Gastrocnemius medialis (tissue), 4 donors: ENCODE measurements at regions not wholly inside any gene's neighbourhood (a gene's known extent, or its start where the extent isn't known, plus 50 kb on each side); places are given as distances from the start of the nearest gene placed in this dataset.

Experiments
- ATAC-seq, 2 donors: fragments of 150-250 bp; one replicate each; pipeline ENCODE4 v1.9.1; 2016
- DNase-seq, 2 donors: peaks; one replicate each; pipeline ENCODE4 v3.0.0-alpha.2; 2019
- H3K27ac ChIP-seq, 4 donors: fragments of 200-600 bp; sonication (generic); 1 replicate in 1 of 4; 2 replicates in 3 of 4; pipeline ENCODE4 v1.5.1; 2016 to 2018; ENCODE audit warnings: mild to moderate bottlenecking in 2 of 4, moderate library complexity in 1 of 4
- H3K27me3 ChIP-seq, 3 donors: fragments of 200-600 bp; sonication (generic) in 2 of 3; 1 replicate in 1 of 3; 2 replicates in 2 of 3; pipeline versions ENCODE4 v1.5.1 to v1.6.0; 2016 to 2019; ENCODE audit warnings: mild to moderate bottlenecking in 1 of 3, moderate library complexity in 1 of 3
- H3K36me3 ChIP-seq, 2 donors: fragments of 200-600 bp; sonication (generic) in 1 of 2; one replicate each; pipeline ENCODE4 v1.5.1; 2017 to 2018
- H3K4me1 ChIP-seq, 2 donors: fragments of 200-600 bp; sonication (generic) in 1 of 2; one replicate each; pipeline ENCODE4 v1.5.1; 2016 to 2017; ENCODE audit warnings: mild to moderate bottlenecking in 2 of 2
- H3K4me3 ChIP-seq, 4 donors: fragments of 200-600 bp; sonication (generic) in 3 of 4; 1 replicate in 1 of 4; 2 replicates in 3 of 4; pipeline ENCODE4 v1.5.1; 2016 to 2019; ENCODE audit warnings: mild to moderate bottlenecking in 2 of 4
- H3K9me3 ChIP-seq, 3 donors: fragments of 200-600 bp; sonication (generic) in 2 of 3; 1 replicate in 1 of 3; 2 replicates in 2 of 3; pipeline ENCODE4 v1.5.1; 2016 to 2019
- POLR2A ChIP-seq, 2 donors: fragments of 450-650 bp; IDR thresholded peaks; one replicate each; pipeline ENCODE4 v1.6.1; 2017; ENCODE audit warnings: antibody characterized with exemption in 2 of 2, mild to moderate bottlenecking in 2 of 2, moderate library complexity in 2 of 2
- in situ Hi-C, 4 donors: fragments of 200-750 bp; cut with MboI; loops; one replicate each; pipeline versions ENCODE4 v1.15.0 to v1.8.0; 2017; ENCODE audit warnings: low sequenced_read_pairs in 4 of 4
- intact Hi-C: fragments of 100-400 bp; cut with DNase I; formaldehyde crosslinking; loops from one replicate; pipeline ENCODE4 v1.15.1; 2023; ENCODE audit warnings: low total_unique reads
- TF ChIP-seq, protein P1 (sequence below), 5 experiments: fragments of 450-650 bp in 3 of 5; fragments of 200-600 bp in 2 of 5; sonication (generic) in 2 of 5; IDR thresholded peaks in 4 of 5; conservative IDR thresholded peaks in 1 of 5; 1 replicate in 4 of 5; 2 replicates in 1 of 5; pipeline ENCODE4 v1.5.1; 2016 to 2019; ENCODE audit warnings: antibody characterized with exemption in 5 of 5, mild to moderate bottlenecking in 3 of 5, moderate library complexity in 3 of 5

DNA sequence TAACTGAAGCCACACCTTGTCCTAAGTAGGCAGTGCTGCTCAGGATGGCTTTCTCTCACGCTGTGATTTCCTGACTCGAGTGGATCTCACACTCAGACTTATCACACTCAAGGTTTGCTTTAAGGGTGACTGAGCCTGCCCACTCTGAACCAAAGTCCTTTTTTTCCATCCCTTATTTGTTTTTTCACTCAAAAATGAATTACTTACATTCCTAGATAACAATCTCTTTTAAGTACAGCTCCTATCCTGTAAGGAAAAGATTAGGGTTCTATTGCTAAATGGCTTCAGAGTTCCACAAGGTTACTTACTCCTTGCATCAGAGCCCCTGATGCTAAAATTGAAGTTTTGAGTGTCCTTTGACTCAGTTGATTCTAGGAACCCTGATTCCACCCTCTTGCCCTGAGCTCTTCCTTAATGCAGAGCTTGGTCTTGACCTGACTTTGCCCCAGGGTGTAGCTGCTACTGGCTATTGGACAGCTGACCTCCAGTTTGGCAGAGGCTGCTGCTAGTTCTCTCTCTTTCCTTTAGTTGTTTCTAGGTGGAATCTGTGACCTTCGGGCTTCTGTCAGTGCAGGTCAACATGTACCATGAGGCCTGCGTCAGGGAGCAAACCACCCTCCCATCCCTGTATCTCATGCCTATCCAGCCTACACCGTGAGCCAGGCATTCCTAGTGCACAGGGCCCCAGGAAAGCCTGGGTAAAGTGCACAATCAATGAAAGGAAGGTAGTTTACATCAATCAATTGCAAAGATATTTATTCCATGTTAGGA, 80.1 kb upstream of the CD55 start:
- no peaks in the 10 kb centered on the region for H3K36me3 ChIP-seq
- DNase-seq (no peak), ATAC-seq (no peak)
- TF ChIP-seq, protein P1, sequence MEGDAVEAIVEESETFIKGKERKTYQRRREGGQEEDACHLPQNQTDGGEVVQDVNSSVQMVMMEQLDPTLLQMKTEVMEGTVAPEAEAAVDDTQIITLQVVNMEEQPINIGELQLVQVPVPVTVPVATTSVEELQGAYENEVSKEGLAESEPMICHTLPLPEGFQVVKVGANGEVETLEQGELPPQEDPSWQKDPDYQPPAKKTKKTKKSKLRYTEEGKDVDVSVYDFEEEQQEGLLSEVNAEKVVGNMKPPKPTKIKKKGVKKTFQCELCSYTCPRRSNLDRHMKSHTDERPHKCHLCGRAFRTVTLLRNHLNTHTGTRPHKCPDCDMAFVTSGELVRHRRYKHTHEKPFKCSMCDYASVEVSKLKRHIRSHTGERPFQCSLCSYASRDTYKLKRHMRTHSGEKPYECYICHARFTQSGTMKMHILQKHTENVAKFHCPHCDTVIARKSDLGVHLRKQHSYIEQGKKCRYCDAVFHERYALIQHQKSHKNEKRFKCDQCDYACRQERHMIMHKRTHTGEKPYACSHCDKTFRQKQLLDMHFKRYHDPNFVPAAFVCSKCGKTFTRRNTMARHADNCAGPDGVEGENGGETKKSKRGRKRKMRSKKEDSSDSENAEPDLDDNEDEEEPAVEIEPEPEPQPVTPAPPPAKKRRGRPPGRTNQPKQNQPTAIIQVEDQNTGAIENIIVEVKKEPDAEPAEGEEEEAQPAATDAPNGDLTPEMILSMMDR (IDR thresholded peaks at IDR 0.05 in 4 of 5, conservative IDR thresholded peaks at IDR 0.05 in 1 of 5): no peak
- no peak for TF ChIP-seq POLR2A (IDR thresholded peaks at IDR 0.05)
- H3K9me3 ChIP-seq: no peaks in the 10 kb centered on the region
- intact Hi-C loops: no loop called here
- H3K4me1 ChIP-seq: no peaks in the 10 kb centered on the region
- no peak overlapping the region for H3K27ac ChIP-seq
- no peaks in the 10 kb centered on the region for H3K27me3 ChIP-seq
- no peak overlapping the region for H3K4me3 ChIP-seq
- in situ Hi-C loops: no loop called here

DNA sequence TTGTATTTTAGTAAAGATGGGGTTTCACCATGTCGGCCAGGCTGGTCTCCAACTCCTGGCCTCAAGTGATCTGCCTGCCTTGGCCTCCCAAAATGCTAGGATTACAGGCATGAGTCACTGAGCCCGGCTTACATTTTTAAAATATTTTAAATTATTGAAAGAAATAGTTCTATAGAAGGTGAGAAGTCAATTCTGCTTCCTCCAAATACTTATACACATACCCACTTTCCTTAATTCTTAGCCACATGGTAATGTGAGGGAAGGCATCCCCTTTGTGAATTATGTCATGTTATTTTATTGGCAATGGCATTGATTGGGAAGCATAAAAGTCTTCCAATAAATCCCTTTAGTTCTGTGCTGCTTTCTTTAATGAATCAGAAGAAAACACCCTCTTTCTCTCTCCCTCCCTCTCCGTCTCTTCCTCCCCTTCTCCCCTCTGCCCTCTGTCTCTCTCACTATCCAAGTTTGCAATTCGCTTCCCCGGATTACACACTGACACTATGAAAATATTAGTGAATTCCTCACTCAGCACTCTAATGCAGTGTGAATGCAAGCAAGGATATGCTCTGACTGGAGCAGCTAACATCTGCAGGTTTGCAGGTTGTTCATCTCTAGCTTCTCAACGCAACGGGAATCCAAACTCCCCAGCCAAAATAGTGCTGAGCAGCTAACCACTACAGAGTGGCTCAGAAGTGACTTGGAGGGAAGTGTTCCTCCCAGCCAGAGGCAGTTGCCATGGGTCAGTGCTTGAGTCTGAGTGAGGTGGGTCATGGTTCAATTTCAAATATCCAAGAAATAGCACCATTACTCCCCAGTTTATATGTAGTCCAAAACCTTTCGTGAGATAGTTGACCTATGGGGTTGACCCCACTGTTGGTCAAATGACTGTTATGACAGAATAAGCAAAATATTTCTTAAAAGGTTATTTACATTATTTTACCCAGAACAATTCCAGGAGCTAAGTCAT, 77.8 kb upstream of the CD55 start:
- no peak overlapping the region for H3K4me3 ChIP-seq
- no peak overlapping the region for H3K27ac ChIP-seq
- ATAC-seq (no peak), DNase-seq (no peak)
- no peaks in the 10 kb centered on the region for H3K4me1 ChIP-seq
- no peaks in the 10 kb centered on the region for H3K9me3 ChIP-seq
- TF ChIP-seq POLR2A (IDR thresholded peaks at IDR 0.05): no peak
- in situ Hi-C loops (no loop called here), intact Hi-C loops (no loop called here)
- H3K36me3 ChIP-seq: no peaks in the 10 kb centered on the region
- no peaks in the 10 kb centered on the region for H3K27me3 ChIP-seq

DNA sequence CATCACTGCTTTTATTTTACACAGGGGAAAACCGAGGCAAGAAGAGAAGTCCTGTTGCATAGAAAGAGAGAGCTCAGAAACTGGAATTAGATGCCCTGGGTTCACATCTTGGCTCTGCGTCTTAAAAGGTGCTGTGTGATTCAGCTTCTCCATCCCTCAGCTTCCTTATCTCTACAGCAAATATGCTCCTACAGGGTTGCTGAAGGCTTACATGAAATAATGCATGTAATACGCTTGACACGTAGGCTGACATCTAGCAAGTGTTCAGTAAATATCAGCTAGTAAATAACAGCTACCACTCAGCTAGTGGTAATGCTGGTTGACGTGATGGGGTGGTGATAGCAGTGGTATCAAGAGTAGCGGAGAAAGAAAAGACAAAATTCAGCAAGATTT, 77.1 kb upstream of the CD55 start:
- in situ Hi-C loops: no loop called here
- no peaks in the 10 kb centered on the region for H3K4me1 ChIP-seq
- TF ChIP-seq, protein P1 (IDR thresholded peaks at IDR 0.05 in 4 of 5, conservative IDR thresholded peaks at IDR 0.05 in 1 of 5): no peak
- H3K9me3 ChIP-seq: no peaks in the 10 kb centered on the region
- H3K27me3 ChIP-seq: no peaks in the 10 kb centered on the region
- H3K27ac ChIP-seq: no peak overlapping the region
- no peaks in the 10 kb centered on the region for H3K36me3 ChIP-seq
- no peak for ATAC-seq
- intact Hi-C loops: no loop called here
- H3K4me3 ChIP-seq: no peak overlapping the region
- DNase-seq: no peak

DNA sequence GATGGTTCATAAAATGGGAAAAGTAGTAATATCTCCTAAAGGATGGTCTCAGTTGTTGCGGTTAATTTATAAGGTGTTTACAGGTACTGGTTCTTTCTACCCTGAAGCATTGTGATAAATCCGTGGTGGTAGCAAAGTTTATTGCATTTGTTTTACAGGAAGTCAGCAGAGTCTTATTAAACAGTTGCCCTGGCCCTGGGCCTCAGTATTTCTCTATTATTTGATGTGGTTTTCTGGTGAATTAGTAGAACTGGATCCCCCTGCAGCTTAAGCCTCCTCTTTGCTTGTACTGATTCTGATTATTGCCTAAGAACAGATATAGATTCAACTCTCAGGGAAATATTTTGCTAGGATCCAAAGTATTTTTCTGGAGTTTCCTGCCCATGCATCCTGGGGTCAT, 76.4 kb upstream of the CD55 start:
- no peaks in the 10 kb centered on the region for H3K27me3 ChIP-seq
- no peaks in the 10 kb centered on the region for H3K4me1 ChIP-seq
- intact Hi-C loops (no loop called here), in situ Hi-C loops (no loop called here)
- no peaks in the 10 kb centered on the region for H3K9me3 ChIP-seq
- no peak for DNase-seq
- no peak overlapping the region for H3K4me3 ChIP-seq
- no peak overlapping the region for H3K27ac ChIP-seq
- TF ChIP-seq, protein P1 (IDR thresholded peaks at IDR 0.05 in 4 of 5, conservative IDR thresholded peaks at IDR 0.05 in 1 of 5): no peak
- no peak for TF ChIP-seq POLR2A (IDR thresholded peaks at IDR 0.05)
- no peaks in the 10 kb centered on the region for H3K36me3 ChIP-seq
- no peak for ATAC-seq

DNA sequence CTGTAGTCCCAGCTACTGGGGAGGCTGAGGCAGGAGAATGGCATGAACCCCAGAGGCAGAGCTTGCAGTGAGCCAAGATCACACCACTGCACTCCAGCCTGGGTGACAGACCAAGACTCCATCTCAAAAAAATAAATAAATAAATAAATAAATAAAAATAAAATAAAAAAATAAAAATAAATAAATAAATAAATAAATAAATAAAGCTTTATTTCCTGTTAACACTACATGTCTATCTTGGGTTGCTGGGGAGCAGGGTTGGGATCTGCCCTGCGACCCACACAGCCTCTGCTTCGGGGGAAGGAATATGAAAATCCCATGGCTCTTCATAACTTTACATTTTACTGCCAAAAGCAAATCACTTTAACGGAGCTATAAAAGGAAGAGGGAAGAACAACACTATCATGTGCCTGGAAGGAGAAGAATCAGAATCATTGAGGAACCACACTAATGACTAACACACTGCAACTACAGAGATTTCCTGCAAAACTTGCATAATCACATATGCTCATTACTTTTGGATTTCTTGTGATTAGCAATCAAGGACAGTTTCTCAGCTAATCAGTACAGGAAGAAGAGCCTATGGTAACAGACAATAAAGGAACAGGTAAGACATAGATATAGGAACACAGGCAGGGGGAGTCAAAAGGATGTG, 72.8 kb upstream of the CD55 start:
- Histone ChIP-seq H3K36me3 (no peaks in the 10 kb centered on the region), H3K9me3 (no peaks in the 10 kb centered on the region), H3K27ac (no peak overlapping the region), H3K4me1 (no peaks in the 10 kb centered on the region), H3K4me3 (no peak overlapping the region), H3K27me3 (no peaks in the 10 kb centered on the region)
- no peak for ATAC-seq
- intact Hi-C loops: no loop called here
- DNase-seq: no peak
- in situ Hi-C loops: no loop called here
- TF ChIP-seq, protein P1 (IDR thresholded peaks at IDR 0.05 in 4 of 5, conservative IDR thresholded peaks at IDR 0.05 in 1 of 5): no peak
- TF ChIP-seq POLR2A (IDR thresholded peaks at IDR 0.05): no peak
